ENCODE measurements at regions not wholly inside any gene's neighbourhood (a gene's known extent, or its start where the extent isn't known, plus 50 kb on each side); places are given as distances from the start of the nearest gene placed in this dataset.

GRCh38 chr17:77675816-77676215, 282.7 kb upstream of the TNRC6C start:
- TF ChIP-seq CTCF (IDR thresholded peaks at IDR 0.05; ENCODE audit: low read depth, low read length, poor library complexity, severe bottlenecking) (no peak), EZH2phosphoT487 (IDR thresholded peaks at IDR 0.05; ENCODE audit: borderline replicate concordance, low read length) (no peak)
